H1 (cell line): ENCODE measurements at regions not wholly inside any gene's neighbourhood (a gene's known extent, or its start where the extent isn't known, plus 50 kb on each side); places are given as distances from the start of the nearest gene placed in this dataset.

Experiments
- CHD7 ChIP-seq: fragments of 300-600 bp; sonication (generic); IDR thresholded peaks from 2 replicates; pipeline ENCODE4 v1.7.1; 2012; ENCODE audit warnings: low read length, moderate library complexity, mild to moderate bottlenecking, inconsistent platforms; ENCODE audit not compliant: insufficient replicate concordance
- EZH2 ChIP-seq: fragments of 200-600 bp; sonication (generic); IDR thresholded peaks from 2 replicates; pipeline ENCODE4 v1.7.1; 2012; ENCODE audit warnings: low read depth, mild to moderate bottlenecking, moderate library complexity, low read length, inconsistent platforms; ENCODE audit not compliant: severe bottlenecking

GRCh38 chr21:35831230-35831629 lies 229.1 kb downstream of the SETD4 start (continued):
- TF ChIP-seq CHD7 = no peak
- TF ChIP-seq EZH2 = no peak
